Mesendoderm (in vitro differentiated cells): ENCODE measurements at regions not wholly inside any gene's neighbourhood (a gene's known extent, or its start where the extent isn't known, plus 50 kb on each side); places are given as distances from the start of the nearest gene placed in this dataset.

Experiments
- DNase-seq: peaks from one replicate; pipeline ENCODE4 v3.0.0; 2013
- H2AK5ac ChIP-seq: 2 replicates; pipeline ENCODE4 v1.6.1; 2013; ENCODE audit warnings: low read length, inconsistent platforms
- H2BK120ac ChIP-seq: 2 replicates; pipeline ENCODE4 v1.6.1; 2013; ENCODE audit warnings: low read depth, mild to moderate bottlenecking, low read length, moderate library complexity, mixed read lengths
- H2BK15ac ChIP-seq: replicated peaks from 2 replicates; pipeline ENCODE4 v1.6.1; 2013; ENCODE audit warnings: low read depth, mild to moderate bottlenecking, moderate library complexity
- H2BK5ac ChIP-seq: 2 replicates; pipeline ENCODE4 v1.6.1; 2013; ENCODE audit warnings: low read length, inconsistent platforms
- H3K18ac ChIP-seq: 2 replicates; pipeline ENCODE4 v1.6.1; 2013; ENCODE audit warnings: mild to moderate bottlenecking, low read length, mixed read lengths
- H3K23ac ChIP-seq: one replicate; pipeline ENCODE4 v1.6.1; 2013; ENCODE audit warnings: low read length
- H3K27ac ChIP-seq: 2 replicates; pipeline ENCODE4 v1.5.1; 2013; ENCODE audit warnings: low read depth, mild to moderate bottlenecking, inconsistent platforms, low read length, moderate library complexity
- H3K27me3 ChIP-seq: 2 replicates; pipeline ENCODE4 v1.6.1; 2013; ENCODE audit warnings: low read length, control low read depth, mild to moderate bottlenecking, inconsistent platforms; ENCODE audit not compliant: insufficient read depth, poor library complexity
- H3K36me3 ChIP-seq: 2 replicates; pipeline ENCODE4 v1.6.1; 2013; ENCODE audit warnings: low read length, inconsistent platforms; ENCODE audit not compliant: control insufficient read depth, insufficient read depth
- H3K4ac ChIP-seq: one replicate; pipeline ENCODE4 v1.6.1; 2013; ENCODE audit warnings: low read depth, mild to moderate bottlenecking, low read length, moderate library complexity
- H3K4me1 ChIP-seq: 2 replicates; pipeline ENCODE4 v1.6.1; 2013; ENCODE audit warnings: low read depth, low read length, inconsistent platforms; ENCODE audit not compliant: control insufficient read depth
- H3K4me2 ChIP-seq: 2 replicates; pipeline ENCODE4 v1.6.1; 2013; ENCODE audit warnings: low read length
- H3K4me3 ChIP-seq: 2 replicates; pipeline ENCODE4 v1.5.1; 2013; ENCODE audit warnings: mild to moderate bottlenecking, low read length
- H3K56ac ChIP-seq: one replicate; pipeline ENCODE4 v1.6.1; 2013; ENCODE audit warnings: low read length
- H3K79me1 ChIP-seq: 2 replicates; pipeline ENCODE4 v1.6.1; 2013; ENCODE audit warnings: low read length, inconsistent platforms
- H3K79me2 ChIP-seq: 2 replicates; pipeline ENCODE4 v1.6.1; 2013; ENCODE audit warnings: mild to moderate bottlenecking, low read length; ENCODE audit not compliant: control insufficient read depth, insufficient read depth
- H3K9ac ChIP-seq: 2 replicates; pipeline ENCODE4 v1.6.1; 2013; ENCODE audit warnings: low read length, inconsistent platforms
- H4K5ac ChIP-seq: one replicate; pipeline ENCODE4 v1.6.1; 2013; ENCODE audit warnings: low read length
- H4K8ac ChIP-seq: one replicate; pipeline ENCODE4 v1.6.1; 2013; ENCODE audit warnings: low read depth, mild to moderate bottlenecking, control low read depth, low read length, moderate library complexity
- WGBS: extraction: QIAGEN DNeasy Blood & Tissue Kit; methylation state at CpG from one replicate; pipeline ENCODE4 v1.1.7; 2013; ENCODE audit warnings: low lambda C conversion rate, missing lambda C conversion rate; ENCODE audit not compliant: insufficient coverage; ENCODE audit errors: extremely low coverage; 5-methylcytosine and 5-hydroxymethylcytosine counted together

DNA sequence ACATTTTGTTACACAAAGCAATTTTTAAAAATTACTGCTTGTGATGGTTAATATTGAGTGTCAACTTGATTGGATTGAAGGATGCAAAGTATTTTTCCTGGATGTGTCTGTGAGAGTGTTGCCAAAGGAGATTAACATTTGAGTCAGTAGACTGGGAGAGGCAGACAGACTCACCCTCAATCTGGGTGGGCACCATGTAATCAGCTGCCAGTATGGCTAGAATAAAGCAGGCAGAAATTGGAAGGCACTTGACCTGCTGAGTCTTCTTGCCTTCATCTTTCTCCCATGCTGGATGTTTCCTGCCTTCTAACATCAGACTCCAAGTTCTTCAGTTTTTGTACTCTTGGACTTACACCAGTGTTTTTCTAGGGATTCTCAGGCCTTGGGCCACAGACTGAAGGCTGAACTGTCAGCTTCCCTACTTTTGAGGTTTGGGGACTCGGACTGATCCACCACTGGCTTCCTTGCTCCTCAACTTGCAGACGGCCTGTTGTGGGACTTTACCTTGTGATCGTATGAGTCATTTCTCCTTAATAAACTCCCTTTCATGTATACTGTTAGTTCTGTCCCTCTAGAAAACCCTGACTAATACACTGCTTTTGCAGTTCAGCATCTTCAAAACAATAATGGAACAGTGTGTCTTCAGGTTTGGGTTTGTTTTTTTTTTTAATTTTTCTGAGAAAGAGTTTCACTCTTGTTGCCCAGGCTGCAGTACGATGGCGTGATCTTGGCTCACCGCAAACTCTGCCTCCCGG lies 244.1 kb upstream of the SEMA3C start:
- H3K27ac ChIP-seq = no peak overlapping the region

DNA sequence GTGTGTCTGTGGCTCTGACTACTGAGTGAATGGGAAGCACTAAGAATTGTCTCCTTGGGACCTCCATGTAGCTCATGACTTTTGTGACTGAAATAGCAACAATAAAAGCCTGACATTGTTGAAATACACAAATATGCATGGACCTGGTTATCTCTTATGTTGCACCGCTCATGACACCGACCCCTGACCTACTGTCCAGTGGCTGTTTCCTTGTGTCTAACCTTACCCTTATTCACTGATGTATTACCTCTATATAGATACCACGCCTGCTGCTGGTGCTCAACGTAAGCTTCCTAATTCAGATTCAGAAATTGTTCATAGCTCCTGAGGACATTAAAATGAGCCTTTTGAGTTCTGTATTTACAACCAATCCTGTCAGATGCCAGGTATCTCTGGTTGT lies 243.4 kb upstream of the SEMA3C start:
- no peak overlapping the region for H2BK15ac ChIP-seq
- H3K18ac ChIP-seq = no peak overlapping the region
- no peak overlapping the region for H3K9ac ChIP-seq
- no peak overlapping the region for H4K8ac ChIP-seq
- H4K5ac ChIP-seq = no peak overlapping the region
- no peak overlapping the region for H3K56ac ChIP-seq
- H3K79me1 ChIP-seq = no peaks in the 10 kb centered on the region
- no peak overlapping the region for H2BK120ac ChIP-seq
- no peaks in the 10 kb centered on the region for H3K79me2 ChIP-seq
- no peak overlapping the region for H2AK5ac ChIP-seq
- H3K4me2 ChIP-seq = no peak overlapping the region
- no peak overlapping the region for H3K27ac ChIP-seq
- H3K36me3 ChIP-seq = no peaks in the 10 kb centered on the region
- H3K27me3 ChIP-seq = no peaks in the 10 kb centered on the region
- DNase-seq = no peak
- H3K23ac ChIP-seq = no peak overlapping the region
- no CpG with 5 or more reads among the region's 4 CpGs for WGBS
- H3K4me1 ChIP-seq = no peaks in the 10 kb centered on the region
- no peak overlapping the region for H2BK5ac ChIP-seq
- H3K4ac ChIP-seq = no peak overlapping the region
- H3K4me3 ChIP-seq = no peak overlapping the region

More for the DNA sequence above, 244.1 kb upstream of the SEMA3C start:
- no peaks in the 10 kb centered on the region for H3K27me3 ChIP-seq
- H3K23ac ChIP-seq = no peak overlapping the region
- H3K4me3 ChIP-seq = no peak overlapping the region
- no peaks in the 10 kb centered on the region for H3K36me3 ChIP-seq
- no peak overlapping the region for H3K18ac ChIP-seq
- H4K5ac ChIP-seq = no peak overlapping the region
- no peak overlapping the region for H4K8ac ChIP-seq
- H3K56ac ChIP-seq = no peak overlapping the region
- H3K79me2 ChIP-seq = no peaks in the 10 kb centered on the region
- no peaks in the 10 kb centered on the region for H3K79me1 ChIP-seq
- H3K4ac ChIP-seq = no peak overlapping the region
- H2BK5ac ChIP-seq = no peak overlapping the region
- no peaks in the 10 kb centered on the region for H3K4me1 ChIP-seq
- no peak overlapping the region for H2BK120ac ChIP-seq
- no peak for DNase-seq
- no peak overlapping the region for H3K9ac ChIP-seq
- no CpG with 5 or more reads among the region's 7 CpGs for WGBS
- no peak overlapping the region for H2BK15ac ChIP-seq
- no peak overlapping the region for H2AK5ac ChIP-seq
- H3K4me2 ChIP-seq = no peak overlapping the region

DNA sequence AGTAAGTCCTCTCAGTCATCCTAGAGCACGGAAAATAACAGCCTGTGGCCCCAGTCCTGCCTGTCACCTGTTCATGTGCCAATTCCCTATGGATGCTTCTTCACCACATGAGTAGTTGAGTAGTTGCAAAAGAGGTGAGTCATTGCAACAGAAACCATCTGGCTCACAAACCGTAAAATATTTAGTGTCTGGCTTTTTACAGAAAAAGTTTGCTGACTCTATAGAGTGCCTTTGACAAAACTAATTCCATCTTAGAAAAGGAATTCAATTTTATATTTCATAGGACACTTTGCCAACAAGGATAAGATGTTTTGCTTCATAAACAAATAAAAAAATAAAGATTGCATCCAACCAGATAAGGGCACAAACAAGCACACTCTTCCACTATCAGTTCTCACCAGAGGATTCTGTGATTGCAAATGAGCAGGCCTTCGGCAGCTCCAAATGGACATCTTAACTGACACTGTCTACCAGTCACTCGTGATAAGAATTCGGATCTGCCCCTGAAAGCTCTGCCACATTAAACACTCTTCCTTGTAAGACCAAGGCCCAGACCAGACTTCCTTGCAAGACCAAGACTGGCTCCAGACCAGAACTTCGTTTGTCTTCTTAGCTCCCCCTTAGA lies 242.7 kb upstream of the SEMA3C start:
- Histone ChIP-seq H3K79me2 (no peaks in the 10 kb centered on the region), H3K56ac (no peak overlapping the region), H3K23ac (no peak overlapping the region), H3K18ac (no peak overlapping the region), H3K27me3 (no peaks in the 10 kb centered on the region), H4K8ac (no peak overlapping the region), H3K4ac (no peak overlapping the region), H3K4me2 (no peak overlapping the region), H3K9ac (no peak overlapping the region), H2BK120ac (peak overlapping the region; percentile 54), H3K79me1 (no peaks in the 10 kb centered on the region), H2AK5ac (no peak overlapping the region), H3K36me3 (no peaks in the 10 kb centered on the region), H3K27ac (no peak overlapping the region), H3K4me1 (no peaks in the 10 kb centered on the region), H4K5ac (no peak overlapping the region), H3K4me3 (no peak overlapping the region), H2BK5ac (no peak overlapping the region), H2BK15ac (no peak overlapping the region)
- peak; percentile 77 for DNase-seq
- no CpG with 5 or more reads among the region's 6 CpGs for WGBS

DNA sequence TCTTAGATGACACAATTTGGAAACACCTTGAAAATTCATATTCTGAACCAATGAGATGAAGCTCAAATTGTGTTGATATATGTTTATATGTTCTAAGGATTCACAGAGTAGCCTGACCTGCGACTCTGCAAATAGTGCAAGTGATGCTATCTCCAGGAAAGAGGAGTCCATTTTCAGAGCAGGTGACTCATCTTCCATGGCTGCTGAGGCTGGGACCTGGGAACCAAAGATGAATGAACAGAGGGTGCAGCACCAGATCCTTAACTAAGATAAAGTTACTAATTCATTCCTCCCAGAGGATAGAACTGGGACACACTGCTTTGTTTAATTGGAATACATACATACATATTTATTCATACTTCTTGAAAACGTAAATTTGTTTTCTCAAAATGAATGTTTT lies 240.6 kb upstream of the SEMA3C start:
- Histone ChIP-seq H2BK5ac (no peak overlapping the region), H3K23ac (no peak overlapping the region), H3K27me3 (no peaks in the 10 kb centered on the region), H2BK15ac (no peak overlapping the region), H3K79me1 (no peaks in the 10 kb centered on the region), H3K4me2 (no peak overlapping the region), H3K27ac (no peak overlapping the region), H3K18ac (no peak overlapping the region), H3K56ac (no peak overlapping the region), H3K36me3 (no peaks in the 10 kb centered on the region), H3K4me3 (no peak overlapping the region), H2AK5ac (no peak overlapping the region), H3K4me1 (peaks cover 3% of the 10 kb centered on the region), H3K79me2 (no peaks in the 10 kb centered on the region), H3K4ac (no peak overlapping the region), H2BK120ac (no peak overlapping the region), H4K5ac (no peak overlapping the region), H3K9ac (no peak overlapping the region), H4K8ac (no peak overlapping the region)
- WGBS = no CpG with 5 or more reads among the region's 2 CpGs
- peak; percentile 45 for DNase-seq

DNA sequence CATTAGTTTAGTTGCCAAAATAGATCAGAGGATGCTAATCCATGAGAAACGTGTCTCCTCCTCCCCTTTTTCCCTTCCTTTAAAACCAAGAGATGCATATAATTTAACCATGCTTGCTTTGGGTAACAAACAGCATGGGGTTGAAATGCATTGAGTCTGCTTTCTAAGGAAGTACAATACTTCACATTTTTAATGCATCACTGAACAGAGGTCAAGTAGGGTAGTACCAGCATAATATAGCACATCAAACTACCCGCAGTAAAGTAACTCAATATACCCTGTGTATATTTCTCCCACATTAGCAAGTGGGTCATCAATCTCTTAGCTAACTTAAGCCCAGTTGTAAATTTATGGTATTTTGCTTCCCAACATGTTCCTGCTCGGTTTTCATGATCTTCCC lies 239.3 kb upstream of the SEMA3C start:
- Histone ChIP-seq H2BK120ac (no peak overlapping the region), H3K27ac (no peak overlapping the region), H3K79me2 (no peaks in the 10 kb centered on the region), H3K56ac (no peak overlapping the region), H3K4ac (no peak overlapping the region), H3K9ac (no peak overlapping the region), H3K4me3 (no peak overlapping the region), H3K23ac (no peak overlapping the region), H3K18ac (no peak overlapping the region), H3K27me3 (no peaks in the 10 kb centered on the region), H2BK5ac (no peak overlapping the region), H4K5ac (no peak overlapping the region), H3K4me2 (no peak overlapping the region), H4K8ac (no peak overlapping the region), H3K36me3 (no peaks in the 10 kb centered on the region), H3K79me1 (no peaks in the 10 kb centered on the region), H2BK15ac (no peak overlapping the region), H2AK5ac (no peak overlapping the region), H3K4me1 (peaks cover 3% of the 10 kb centered on the region)
- DNase-seq = peak; percentile 8
- no CpG with 5 or more reads among the region's 3 CpGs for WGBS
